Smooth muscle cell (in vitro differentiated cells): ENCODE measurements at regions not wholly inside any gene's neighbourhood (a gene's known extent, or its start where the extent isn't known, plus 50 kb on each side); places are given as distances from the start of the nearest gene placed in this dataset.

ENCODE experiments used
- DNase-seq: peaks from one replicate; lab custom pipeline; 2025; ENCODE audit not compliant: unreplicated experiment; lab: John Stamatoyannopoulos, UW
- H2AFZ ChIP-seq: fragments of 200-600 bp; sonication (generic); 2 replicates; pipeline ENCODE4 v1.6.0; 2016; ENCODE audit warnings: antibody characterized with exemption, low read depth, mild to moderate bottlenecking
- H3F3A ChIP-seq: fragments of 200-600 bp; sonication (generic); 2 replicates; pipeline ENCODE4 v1.6.0; 2017; ENCODE audit warnings: antibody characterized with exemption, low read depth
- H3K27ac ChIP-seq: fragments of 200-600 bp; sonication (generic); 2 replicates; pipeline ENCODE4 v1.5.1; 2016; ENCODE audit warnings: low read depth, mild to moderate bottlenecking
- H3K27me3 ChIP-seq: fragments of 200-600 bp; sonication (generic); 2 replicates; pipeline ENCODE4 v1.6.1; 2016; ENCODE audit warnings: low read depth, mild to moderate bottlenecking
- H3K36me3 ChIP-seq: fragments of 200-600 bp; sonication (generic); 2 replicates; pipeline ENCODE4 v1.5.1; 2016; ENCODE audit warnings: low read depth
- H3K4me1 ChIP-seq: fragments of 200-600 bp; sonication (generic); 2 replicates; pipeline ENCODE4 v1.5.1; 2016; ENCODE audit warnings: low read depth
- H3K4me2 ChIP-seq: fragments of 200-600 bp; sonication (generic); 2 replicates; pipeline ENCODE4 v1.6.0; 2016; ENCODE audit warnings: mild to moderate bottlenecking
- H3K4me3 ChIP-seq: fragments of 200-600 bp; sonication (generic); 2 replicates; pipeline ENCODE4 v1.5.1; 2016; ENCODE audit warnings: mild to moderate bottlenecking
- H3K79me2 ChIP-seq: fragments of 200-600 bp; sonication (generic); 2 replicates; pipeline ENCODE4 v1.6.0; 2016; ENCODE audit warnings: low read depth, mild to moderate bottlenecking
- H3K9ac ChIP-seq: fragments of 200-600 bp; sonication (generic); 2 replicates; pipeline ENCODE4 v1.6.0; 2016; ENCODE audit warnings: low read depth
- H3K9me3 ChIP-seq: fragments of 200-600 bp; sonication (generic); replicated peaks from 2 replicates; pipeline ENCODE4 v1.5.1; 2016; ENCODE audit warnings: low read depth
- H4K20me1 ChIP-seq: fragments of 200-600 bp; sonication (generic); 2 replicates; pipeline ENCODE4 v1.6.0; 2016; ENCODE audit warnings: low read depth
- WGBS: methylation state at CpG from one replicate; pipeline ENCODE4 v1.1.7; 2016; ENCODE audit warnings: low lambda C conversion rate; 5-methylcytosine and 5-hydroxymethylcytosine counted together
- TF ChIP-seq, protein P1 (sequence below): fragments of 200-600 bp; sonication (generic); IDR thresholded peaks from 2 replicates; pipeline ENCODE4 v1.5.1; 2017; ENCODE audit warnings: borderline replicate concordance, mild to moderate bottlenecking, antibody characterized with exemption; ENCODE audit not compliant: insufficient read depth, poor library complexity, severe bottlenecking

DNA sequence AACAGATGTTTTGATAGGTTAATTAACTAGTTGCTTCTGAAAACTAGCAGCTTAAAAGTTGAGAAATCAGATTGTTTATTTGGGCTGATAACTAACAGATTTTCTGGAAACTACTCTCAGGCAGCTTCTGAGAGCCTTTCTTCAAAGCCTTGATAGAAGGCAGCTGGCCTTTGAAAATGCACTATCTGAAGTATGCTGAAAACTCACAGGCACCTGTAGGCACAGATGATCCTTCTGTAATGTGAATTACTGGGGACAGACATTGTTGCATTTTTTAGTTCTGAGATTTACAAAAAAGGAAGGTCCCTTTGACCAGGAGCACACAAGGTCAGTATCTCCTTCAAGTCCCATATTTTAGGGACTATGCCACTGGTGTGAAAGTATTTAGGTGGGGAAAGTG is 460.8 kb upstream of the CNTN5 start:
- no peaks in the 10 kb centered on the region for H3K79me2 ChIP-seq
- no peak overlapping the region for H2AFZ ChIP-seq
- no peak for DNase-seq
- H3K36me3 ChIP-seq = no peaks in the 10 kb centered on the region
- H3K4me2 ChIP-seq = no peak overlapping the region
- no peaks in the 10 kb centered on the region for H3K4me1 ChIP-seq
- TF ChIP-seq, protein P1, sequence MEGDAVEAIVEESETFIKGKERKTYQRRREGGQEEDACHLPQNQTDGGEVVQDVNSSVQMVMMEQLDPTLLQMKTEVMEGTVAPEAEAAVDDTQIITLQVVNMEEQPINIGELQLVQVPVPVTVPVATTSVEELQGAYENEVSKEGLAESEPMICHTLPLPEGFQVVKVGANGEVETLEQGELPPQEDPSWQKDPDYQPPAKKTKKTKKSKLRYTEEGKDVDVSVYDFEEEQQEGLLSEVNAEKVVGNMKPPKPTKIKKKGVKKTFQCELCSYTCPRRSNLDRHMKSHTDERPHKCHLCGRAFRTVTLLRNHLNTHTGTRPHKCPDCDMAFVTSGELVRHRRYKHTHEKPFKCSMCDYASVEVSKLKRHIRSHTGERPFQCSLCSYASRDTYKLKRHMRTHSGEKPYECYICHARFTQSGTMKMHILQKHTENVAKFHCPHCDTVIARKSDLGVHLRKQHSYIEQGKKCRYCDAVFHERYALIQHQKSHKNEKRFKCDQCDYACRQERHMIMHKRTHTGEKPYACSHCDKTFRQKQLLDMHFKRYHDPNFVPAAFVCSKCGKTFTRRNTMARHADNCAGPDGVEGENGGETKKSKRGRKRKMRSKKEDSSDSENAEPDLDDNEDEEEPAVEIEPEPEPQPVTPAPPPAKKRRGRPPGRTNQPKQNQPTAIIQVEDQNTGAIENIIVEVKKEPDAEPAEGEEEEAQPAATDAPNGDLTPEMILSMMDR = no peak
- no peak overlapping the region for H3K27ac ChIP-seq
- no peaks in the 10 kb centered on the region for H3K27me3 ChIP-seq
- H3K4me3 ChIP-seq = no peak overlapping the region
- H3K9ac ChIP-seq = no peak overlapping the region
- H3K9me3 ChIP-seq = no peaks in the 10 kb centered on the region
- no peaks in the 10 kb centered on the region for H3F3A ChIP-seq
- H4K20me1 ChIP-seq = no peaks in the 10 kb centered on the region

DNA sequence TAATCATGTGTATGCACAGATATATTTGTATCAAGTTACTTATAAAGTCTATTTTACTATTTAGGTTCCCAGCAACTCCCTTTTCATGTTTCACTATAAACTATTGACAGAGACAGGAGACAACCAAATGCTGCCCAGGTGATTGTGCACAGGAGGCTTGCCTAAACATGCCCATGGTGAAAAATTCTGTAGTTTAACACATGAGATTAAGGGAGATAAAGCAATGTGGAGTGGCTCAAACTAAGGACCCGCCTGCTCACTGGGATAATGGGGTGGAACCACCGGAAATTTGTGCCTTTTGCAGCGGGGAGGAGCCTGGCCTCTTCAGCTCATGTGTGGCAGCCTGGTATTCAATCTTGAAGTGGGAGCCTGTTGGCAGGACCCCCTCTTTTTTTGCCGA is 459.5 kb upstream of the CNTN5 start:
- H3K36me3 ChIP-seq = no peaks in the 10 kb centered on the region
- H3K9ac ChIP-seq = no peak overlapping the region
- no peak overlapping the region for H3K4me3 ChIP-seq
- 81% methylated on average over 4 of the region's 4 CpGs for WGBS
- no peak overlapping the region for H3K4me2 ChIP-seq
- no peak for DNase-seq
- H3K9me3 ChIP-seq = no peaks in the 10 kb centered on the region
- TF ChIP-seq, protein P1 = no peak
- H4K20me1 ChIP-seq = no peaks in the 10 kb centered on the region
- no peaks in the 10 kb centered on the region for H3K4me1 ChIP-seq
- H3F3A ChIP-seq = no peaks in the 10 kb centered on the region
- H3K79me2 ChIP-seq = no peaks in the 10 kb centered on the region
- peak overlapping the region; percentile 35 for H2AFZ ChIP-seq
- H3K27ac ChIP-seq = no peak overlapping the region
- H3K27me3 ChIP-seq = no peaks in the 10 kb centered on the region

DNA sequence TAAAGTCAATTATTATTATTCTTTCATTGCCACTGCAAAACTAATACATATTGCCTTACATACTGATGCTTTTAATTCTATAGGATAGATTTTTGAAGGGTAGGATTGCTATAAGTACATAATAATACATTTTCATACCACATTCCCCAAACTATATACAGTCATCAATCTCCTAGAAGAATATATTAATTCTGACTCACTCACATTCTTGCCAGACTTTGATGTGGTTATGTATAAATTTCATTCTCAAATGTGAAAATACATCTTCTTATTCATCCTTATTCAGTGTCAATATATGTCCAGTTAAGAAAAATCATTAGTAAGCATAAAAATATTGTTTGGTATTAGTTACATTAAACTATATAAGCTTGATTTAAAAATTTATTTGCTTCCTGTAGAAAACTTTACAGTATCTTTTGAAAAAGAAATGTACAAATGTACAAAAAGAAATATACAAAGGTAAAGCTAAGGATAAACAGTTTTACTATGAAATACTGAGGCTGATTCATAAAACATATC is 458.8 kb upstream of the CNTN5 start:
- TF ChIP-seq, protein P1 = no peak
- no peak overlapping the region for H3K27ac ChIP-seq
- H3K27me3 ChIP-seq = no peaks in the 10 kb centered on the region
- H3K79me2 ChIP-seq = no peaks in the 10 kb centered on the region
- H3K4me1 ChIP-seq = no peaks in the 10 kb centered on the region
- no peaks in the 10 kb centered on the region for H3F3A ChIP-seq
- no peaks in the 10 kb centered on the region for H3K9me3 ChIP-seq
- H3K4me2 ChIP-seq = no peak overlapping the region
- H2AFZ ChIP-seq = no peak overlapping the region
- no peak overlapping the region for H3K4me3 ChIP-seq
- DNase-seq = no peak
- H3K36me3 ChIP-seq = no peaks in the 10 kb centered on the region
- no peaks in the 10 kb centered on the region for H4K20me1 ChIP-seq
- H3K9ac ChIP-seq = no peak overlapping the region

DNA sequence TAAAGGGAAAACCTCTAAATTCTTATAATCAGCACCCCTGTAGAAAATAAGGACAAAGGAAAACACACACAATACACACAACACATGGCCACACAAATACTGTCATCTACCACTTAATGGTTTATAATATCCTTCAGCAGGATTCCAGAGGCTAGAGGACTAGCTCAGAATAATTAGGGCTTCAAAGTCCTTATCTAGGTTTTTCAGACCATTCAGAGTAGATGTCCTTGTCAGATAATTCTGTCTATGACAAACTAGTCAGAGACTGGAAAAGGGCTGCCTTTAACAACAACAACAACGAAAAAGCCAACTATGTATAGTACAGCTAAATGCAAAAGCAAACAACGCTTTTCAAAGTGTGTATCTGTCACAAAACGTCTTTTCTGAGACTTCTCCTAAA is 456.5 kb upstream of the CNTN5 start:
- TF ChIP-seq, protein P1 = no peak
- no peaks in the 10 kb centered on the region for H3K36me3 ChIP-seq
- H3K9ac ChIP-seq = no peak overlapping the region
- H3K27me3 ChIP-seq = no peaks in the 10 kb centered on the region
- H3K27ac ChIP-seq = no peak overlapping the region
- 59% methylated on average over 3 of the region's 3 CpGs for WGBS
- no peaks in the 10 kb centered on the region for H3K9me3 ChIP-seq
- H3K4me3 ChIP-seq = no peak overlapping the region
- H2AFZ ChIP-seq = no peak overlapping the region
- no peaks in the 10 kb centered on the region for H3F3A ChIP-seq
- no peaks in the 10 kb centered on the region for H3K4me1 ChIP-seq
- no peak for DNase-seq
- H4K20me1 ChIP-seq = no peaks in the 10 kb centered on the region
- H3K79me2 ChIP-seq = no peaks in the 10 kb centered on the region
- H3K4me2 ChIP-seq = no peak overlapping the region
